ENCODE measurements at regions not wholly inside any gene's neighbourhood (a gene's known extent, or its start where the extent isn't known, plus 50 kb on each side); places are given as distances from the start of the nearest gene placed in this dataset.

GRCh38 chr19:27758626-27759505 is 1454.1 kb downstream of the UQCRFS1 start:
- no peak for DNase-seq (ENCODE audit: low read depth)
- no peak overlapping the region for H3K4me3 ChIP-seq (ENCODE audit: low read depth, low read length)
- no peak for TF ChIP-seq CTCF (IDR thresholded peaks at IDR 0.05; ENCODE audit: low read depth, low read length)
- TF ChIP-seq MYC (IDR thresholded peaks at IDR 0.05; ENCODE audit: low read depth, low read length): no peak

- TF ChIP-seq POLR2A (IDR thresholded peaks at IDR 0.05; ENCODE audit: extremely low read depth, insufficient read length): no peak
- TF ChIP-seq MYC (IDR thresholded peaks at IDR 0.05; ENCODE audit: low read depth, low read length): no peak
- TF ChIP-seq, protein P1, sequence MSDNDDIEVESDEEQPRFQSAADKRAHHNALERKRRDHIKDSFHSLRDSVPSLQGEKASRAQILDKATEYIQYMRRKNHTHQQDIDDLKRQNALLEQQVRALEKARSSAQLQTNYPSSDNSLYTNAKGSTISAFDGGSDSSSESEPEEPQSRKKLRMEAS (IDR thresholded peaks at IDR 0.05; ENCODE audit: low read depth, low read length): no peak
- no peak for TF ChIP-seq CTCF (IDR thresholded peaks at IDR 0.05; ENCODE audit: low read depth, low read length)
- no peak for DNase-seq (ENCODE audit: low read depth)
- H3K4me3 ChIP-seq (ENCODE audit: low read depth, low read length): no peak overlapping the region
Measured at GRCh38 chr19:27754700-27755099, 1458.3 kb downstream of the UQCRFS1 start.

DNA sequence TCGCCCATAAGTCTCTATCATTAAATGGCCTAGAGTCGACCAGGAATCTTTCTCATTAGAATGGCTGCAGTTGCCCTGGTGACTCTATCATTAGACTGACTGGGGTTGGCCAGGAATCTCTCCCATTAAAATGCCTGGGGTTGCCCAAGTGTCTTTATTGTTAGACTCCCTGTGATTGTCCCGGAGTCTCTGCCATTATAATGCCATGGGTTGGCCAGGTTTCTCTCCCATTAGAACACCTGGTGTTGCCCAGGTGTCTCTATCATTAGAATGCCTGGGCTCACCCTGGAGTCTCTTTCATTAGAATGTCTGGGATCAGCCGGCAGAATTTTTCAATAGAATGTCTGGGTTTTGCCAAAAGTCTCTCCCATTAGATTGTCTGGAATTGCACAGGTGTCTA is 1459.3 kb downstream of the UQCRFS1 start:
- no peak for TF ChIP-seq CTCF (IDR thresholded peaks at IDR 0.05; ENCODE audit: low read depth, low read length)
- no peak for TF ChIP-seq MYC (IDR thresholded peaks at IDR 0.05; ENCODE audit: low read depth, low read length)
- TF ChIP-seq POLR2A (IDR thresholded peaks at IDR 0.05; ENCODE audit: extremely low read depth, insufficient read length): no peak
- TF ChIP-seq, protein P1 (IDR thresholded peaks at IDR 0.05; ENCODE audit: low read depth, low read length): no peak
- DNase-seq (ENCODE audit: low read depth): no peak
- no peak overlapping the region for H3K4me3 ChIP-seq (ENCODE audit: low read depth, low read length)

- TF ChIP-seq POLR2A (IDR thresholded peaks at IDR 0.05; ENCODE audit: extremely low read depth, insufficient read length) (no peak), MYC (IDR thresholded peaks at IDR 0.05; ENCODE audit: low read depth, low read length) (no peak), CTCF (IDR thresholded peaks at IDR 0.05; ENCODE audit: low read depth, low read length) (no peak)
- TF ChIP-seq, protein P1 (IDR thresholded peaks at IDR 0.05; ENCODE audit: low read depth, low read length): no peak
Measured at GRCh38 chr19:27752530-27753184, 1460.3 kb downstream of the UQCRFS1 start.

GRCh38 chr19:27751044-27751391 is 1461.9 kb downstream of the UQCRFS1 start:
- TF ChIP-seq, protein P1 (IDR thresholded peaks at IDR 0.05; ENCODE audit: low read depth, low read length): no peak
- TF ChIP-seq MYC (IDR thresholded peaks at IDR 0.05; ENCODE audit: low read depth, low read length): no peak
- no peak for TF ChIP-seq POLR2A (IDR thresholded peaks at IDR 0.05; ENCODE audit: extremely low read depth, insufficient read length)
- no peak for TF ChIP-seq CTCF (IDR thresholded peaks at IDR 0.05; ENCODE audit: low read depth, low read length)
- H3K4me3 ChIP-seq (ENCODE audit: low read depth, low read length): no peak overlapping the region
- no peak for DNase-seq (ENCODE audit: low read depth)

More at GRCh38 chr19:27752530-27753184, 1460.3 kb downstream of the UQCRFS1 start:
- no peak overlapping the region for H3K4me3 ChIP-seq (ENCODE audit: low read depth, low read length)
- no peak for DNase-seq (ENCODE audit: low read depth)
